A549 (cell line): ENCODE measurements at regions not wholly inside any gene's neighbourhood (a gene's known extent, or its start where the extent isn't known, plus 50 kb on each side); places are given as distances from the start of the nearest gene placed in this dataset.

Experiments
- ATAC-seq, 2 experiments: fragments of 200-7000 bp in 1 of 2; fragments of >200 bp in 1 of 2; cut with Nextera tagmentation in 1 of 2; cut with Tn5 transposase in 1 of 2; 3 replicates each; pipeline versions ENCODE4 v1.8.0 to v1.9.1; 2018 to 2020; ENCODE audit warnings: mild to moderate bottlenecking in 1 of 2, moderate library complexity in 1 of 2
- CTCF ChIA-PET: fragments of 300-600 bp; sonication (Branson Sonifier 250); formaldehyde crosslinking; extraction: SDS; loops from one replicate; lab custom pipeline; 2021; ENCODE audit warnings: antibody characterized with exemption, inconsistent platforms; lab: Yijun Ruan, JAX
- POLR2A ChIA-PET: fragments of 350-600 bp; formaldehyde crosslinking; extraction: SDS; loops from one replicate; lab custom pipeline; 2021; ENCODE audit warnings: antibody characterized with exemption, inconsistent platforms; lab: Yijun Ruan, JAX
- DNase-seq, 2 experiments: peaks; one replicate each; pipeline versions ENCODE4 v3.0.0 to v3.0.0-alpha.2; 2011 to 2016; ENCODE audit warnings: low read depth in 1 of 2, low spot score in 1 of 2
- FAIRE-seq: peaks from 2 replicates; lab custom pipeline; 2011; peaks lifted over from hg19 to GRCh38; lab: Jason Lieb, UNC
- H3K27ac ChIP-seq, 2 experiments: fragments of >200 bp; sonication (Bioruptor Twin); formaldehyde crosslinking; 3 replicates each; pipeline ENCODE4 v1.5.1; 2016 to 2017
- H3K4me1 ChIP-seq: fragments of >200 bp; sonication (Bioruptor Twin); formaldehyde crosslinking; 3 replicates; pipeline ENCODE4 v1.6.1; 2016
- H3K4me2 ChIP-seq: fragments of >200 bp; sonication (Bioruptor Twin); formaldehyde crosslinking; 3 replicates; pipeline ENCODE4 v1.6.1; 2016
- H3K4me3 ChIP-seq: fragments of >200 bp; sonication (Bioruptor Twin); formaldehyde crosslinking; 3 replicates; pipeline ENCODE4 v1.5.1; 2016
- H3K9me3 ChIP-seq: fragments of >200 bp; sonication (Bioruptor Twin); formaldehyde crosslinking; 3 replicates; pipeline ENCODE4 v1.6.1; 2016
- BCL3 ChIP-seq: fragments of >200 bp; sonication (Bioruptor Twin); formaldehyde crosslinking; IDR thresholded peaks from 3 replicates; pipeline ENCODE4 v1.6.1; 2016
- BHLHE40 ChIP-seq: IDR thresholded peaks from 2 replicates; pipeline ENCODE4 v1.6.1; 2012; ENCODE audit warnings: low read depth, low read length, inconsistent platforms
- CBX2 ChIP-seq: fragments of 200-600 bp; sonication (generic); IDR thresholded peaks from 2 replicates; pipeline ENCODE4 v1.6.1; 2016; ENCODE audit warnings: low read depth, mild to moderate bottlenecking, borderline replicate concordance
- E2F6 ChIP-seq: IDR thresholded peaks from 2 replicates; pipeline ENCODE4 v1.6.1; 2012; ENCODE audit warnings: low read depth, borderline replicate concordance
- FOSL2 ChIP-seq, 2 experiments: fragments of 450-650 bp in 1 of 2; fragments of >200 bp in 1 of 2; sonication (Bioruptor Twin) in 1 of 2; formaldehyde crosslinking; IDR thresholded peaks; 2 replicates each; pipeline versions ENCODE4 v1.5.0 to v1.6.1; 2016 to 2020; ENCODE audit warnings: mild to moderate bottlenecking in 1 of 2, moderate library complexity in 1 of 2
- FOXS1 ChIP-seq: fragments of 250-450 bp; sonication (Bioruptor Pico); IDR thresholded peaks from 2 replicates; pipeline ENCODE4 v1.5.0; 2020; ENCODE audit warnings: mild to moderate bottlenecking, moderate library complexity
- HDAC2 ChIP-seq: fragments of 200-600 bp; sonication (generic); IDR thresholded peaks from 2 replicates; pipeline ENCODE4 v1.6.1; 2016
- HEYL ChIP-seq: fragments of 250-450 bp; sonication (Bioruptor Pico); IDR thresholded peaks from 2 replicates; pipeline ENCODE4 v1.8.0; 2021; ENCODE audit warnings: mild to moderate bottlenecking, moderate library complexity
- HMGXB4 ChIP-seq: fragments of 250-450 bp; sonication (Bioruptor Pico); IDR thresholded peaks from 2 replicates; pipeline ENCODE4 v1.5.0; 2021; ENCODE audit warnings: mild to moderate bottlenecking, moderate library complexity, borderline replicate concordance
- HOXA7 ChIP-seq: fragments of 250-450 bp; sonication (Bioruptor Pico); IDR thresholded peaks from 2 replicates; pipeline ENCODE4 v1.5.0; 2020; ENCODE audit warnings: mild to moderate bottlenecking, moderate library complexity
- HOXB5 ChIP-seq: fragments of 250-450 bp; sonication (Bioruptor Pico); IDR thresholded peaks from 2 replicates; pipeline ENCODE4 v1.5.0; 2020; ENCODE audit warnings: mild to moderate bottlenecking, moderate library complexity
- JUN ChIP-seq, 2 experiments: fragments of >200 bp; sonication (Bioruptor Twin); formaldehyde crosslinking; IDR thresholded peaks; 2 replicates in 1 of 2; 3 replicates in 1 of 2; pipeline ENCODE4 v1.6.1; 2016 to 2017
- JUNB ChIP-seq: fragments of >200 bp; sonication (Bioruptor Twin); formaldehyde crosslinking; IDR thresholded peaks from 2 replicates; pipeline ENCODE4 v1.6.1; 2016
- KDM1A ChIP-seq: fragments of 200-600 bp; sonication (generic); IDR thresholded peaks from 2 replicates; pipeline ENCODE4 v1.6.1; 2016; ENCODE audit warnings: low read depth, mild to moderate bottlenecking
- MAFK ChIP-seq: fragments of 450-650 bp; IDR thresholded peaks from 2 replicates; pipeline ENCODE4 v1.6.1; 2014; ENCODE audit not compliant: partially characterized antibody
- NFE2L2 ChIP-seq: fragments of 150-350 bp; conservative IDR thresholded peaks from 2 replicates; pipeline ENCODE4 v1.6.1; 2014; ENCODE audit warnings: low read length
- PHF8 ChIP-seq: fragments of 200-600 bp; sonication (generic); IDR thresholded peaks from 2 replicates; pipeline ENCODE4 v1.6.1; 2016; ENCODE audit warnings: low read depth, mild to moderate bottlenecking, antibody characterized with exemption, moderate library complexity, borderline replicate concordance
- REST ChIP-seq: fragments of 200-600 bp; sonication (generic); IDR thresholded peaks from 2 replicates; pipeline ENCODE4 v1.6.1; 2016; ENCODE audit warnings: antibody characterized with exemption, mild to moderate bottlenecking, moderate library complexity
- SREBF2 ChIP-seq: fragments of 450-650 bp; IDR thresholded peaks from 2 replicates; pipeline ENCODE4 v1.6.1; 2014; ENCODE audit warnings: mild to moderate bottlenecking, moderate library complexity
- ZFP36 ChIP-seq: fragments of 450-650 bp; IDR thresholded peaks from 2 replicates; pipeline ENCODE4 v1.6.1; 2014; ENCODE audit warnings: borderline replicate concordance; ENCODE audit not compliant: partially characterized antibody
- WGBS: methylation state at CpG from one replicate; pipeline ENCODE4 v1.1.6; 2017; ENCODE audit errors: missing lambda C conversion rate; 5-methylcytosine and 5-hydroxymethylcytosine counted together
- TF ChIP-seq, protein P1 (sequence below): IDR thresholded peaks from 2 replicates; pipeline ENCODE4 v1.6.1; 2012

DNA sequence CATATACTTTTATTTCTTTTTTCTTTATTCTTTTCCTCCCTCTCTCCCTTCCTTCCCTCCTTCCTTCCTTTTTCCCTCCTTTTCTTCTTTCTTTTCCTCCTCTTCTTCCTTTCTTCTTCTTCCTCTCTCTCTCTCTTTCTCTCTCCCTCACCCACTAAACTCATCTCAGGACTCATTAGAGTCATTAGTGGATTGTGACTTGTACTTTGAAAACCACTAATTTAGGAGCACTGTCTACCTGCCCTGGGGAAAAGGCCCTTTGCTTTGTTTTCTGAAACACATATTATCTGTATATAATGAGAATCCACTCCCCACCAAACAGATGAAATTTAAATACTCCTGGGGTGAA is 68.7 kb upstream of the CEP85L start:
- no peaks in the 10 kb centered on the region for H3K9me3 ChIP-seq
- H3K27ac ChIP-seq: no peak overlapping the region
- DNase-seq: no peak
- ChIA-PET POLR2A (no interaction called here), CTCF (interaction anchor here (1.3 kb wide), 1 partner anchor 14 kb away, joined by 3 read pairs; no protein-coding TSS in a partner anchor)
- no peak for FAIRE-seq
- ATAC-seq: no peak
- TF ChIP-seq MAFK (no peak), SREBF2 (no peak), BHLHE40 (no peak), HMGXB4 (CRISPR knock-in tag) (no peak), PHF8 (no peak), HDAC2 (no peak)
- H3K4me2 ChIP-seq: no peak overlapping the region
- no peak overlapping the region for H3K4me3 ChIP-seq
- no peaks in the 10 kb centered on the region for H3K4me1 ChIP-seq

DNA sequence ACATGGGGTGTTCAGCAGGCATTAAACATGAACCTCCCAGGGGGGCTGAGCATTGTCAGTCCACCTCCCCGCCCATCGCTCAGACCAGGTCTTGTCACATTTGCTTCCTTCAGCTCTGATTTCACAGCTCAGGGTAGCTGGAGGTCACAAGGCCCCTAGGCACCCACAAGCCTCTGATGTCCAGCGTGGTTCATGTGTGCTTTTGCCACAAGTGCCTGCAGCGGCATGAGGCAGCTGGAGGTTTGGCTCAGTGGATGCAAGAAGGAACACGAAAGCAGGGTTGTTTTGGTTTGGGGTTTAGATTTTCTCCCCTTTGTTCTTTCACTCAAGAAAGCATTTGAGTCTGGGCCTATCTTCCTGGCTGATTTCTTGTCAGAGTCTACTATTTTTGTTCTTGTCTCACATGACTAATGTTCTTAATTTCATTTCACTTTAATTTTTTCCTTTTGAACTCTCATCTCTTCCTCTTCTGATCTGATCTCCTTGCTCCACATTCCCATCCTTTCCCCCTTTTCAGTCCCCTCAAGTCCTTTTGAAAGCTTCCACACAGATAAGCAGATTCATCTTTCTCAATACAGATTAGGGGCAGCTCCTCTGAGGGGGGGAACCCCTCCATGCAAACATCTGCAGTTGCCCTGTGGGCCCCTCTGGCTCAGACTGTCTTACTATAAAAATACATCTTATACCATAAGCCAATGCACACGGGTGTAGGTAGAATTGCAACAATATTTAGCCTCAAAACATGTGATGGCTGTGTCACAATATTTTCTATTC is 68.1 kb upstream of the CEP85L start:
- TF ChIP-seq PHF8 (no peak), FOXS1 (CRISPR knock-in tag) (no peak), ZFP36 (no peak), NFE2L2 (no peak), HOXB5 (CRISPR knock-in tag) (no peak), JUN (IDR thresholded peaks at IDR 0.05) (no peak), HMGXB4 (CRISPR knock-in tag) (no peak), REST (no peak), CBX2 (no peak), KDM1A (no peak), FOSL2 (IDR thresholded peaks at IDR 0.05) (no peak), FOSL2 (CRISPR knock-in tag; IDR thresholded peaks at IDR 0.05) (no peak), JUNB (no peak), HEYL (CRISPR knock-in tag) (no peak), E2F6 (no peak), BCL3 (no peak), HOXA7 (CRISPR knock-in tag) (no peak)
- TF ChIP-seq, protein P1, sequence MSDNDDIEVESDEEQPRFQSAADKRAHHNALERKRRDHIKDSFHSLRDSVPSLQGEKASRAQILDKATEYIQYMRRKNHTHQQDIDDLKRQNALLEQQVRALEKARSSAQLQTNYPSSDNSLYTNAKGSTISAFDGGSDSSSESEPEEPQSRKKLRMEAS: no peak
- FAIRE-seq: no peak
- no peak overlapping the region for H3K4me3 ChIP-seq
- POLR2A ChIA-PET: no interaction called here
- 68% methylated on average over 4 of the region's 6 CpGs for WGBS
- H3K4me1 ChIP-seq: no peaks in the 10 kb centered on the region
- CTCF ChIA-PET: no interaction called here
- H3K4me2 ChIP-seq: no peak overlapping the region
- H3K27ac ChIP-seq: no peak overlapping the region
- DNase-seq: no peak
- no peaks in the 10 kb centered on the region for H3K9me3 ChIP-seq
- ATAC-seq: no peak
